HEK293T (cell line): ENCODE measurements at regions not wholly inside any gene's neighbourhood (a gene's known extent, or its start where the extent isn't known, plus 50 kb on each side); places are given as distances from the start of the nearest gene placed in this dataset.

Experiments
- CTCF ChIA-PET: fragments of 350-600 bp; formaldehyde crosslinking; extraction: SDS; loops from one replicate; lab custom pipeline; 2021; ENCODE audit warnings: antibody characterized with exemption, inconsistent platforms; lab: Yijun Ruan, JAX
- POLR2A ChIA-PET: fragments of 350-600 bp; formaldehyde crosslinking; extraction: SDS; loops from one replicate; lab custom pipeline; 2020; ENCODE audit warnings: antibody characterized with exemption, inconsistent platforms; lab: Yijun Ruan, JAX
- DNase-seq: peaks from one replicate; pipeline ENCODE4 v3.0.0; 2012; ENCODE audit warnings: mixed read lengths; ENCODE audit errors: extremely low spot score
- ARNT ChIP-seq: fragments of 450-650 bp; IDR thresholded peaks from 2 replicates; pipeline ENCODE4 v1.6.1; 2017; ENCODE audit warnings: mild to moderate bottlenecking
- BHLHE40 ChIP-seq: fragments of 450-650 bp; IDR thresholded peaks from 2 replicates; pipeline ENCODE4 v1.6.1; 2016; ENCODE audit warnings: mild to moderate bottlenecking, moderate library complexity, borderline replicate concordance
- CTBP1 ChIP-seq: fragments of 450-650 bp; IDR thresholded peaks from 2 replicates; pipeline ENCODE4 v1.6.1; 2016; ENCODE audit warnings: borderline replicate concordance
- ELF4 ChIP-seq: fragments of 450-650 bp; IDR thresholded peaks from 2 replicates; pipeline ENCODE4 v1.6.1; 2017; ENCODE audit warnings: antibody characterized with exemption
- FOXA1 ChIP-seq: fragments of 450-650 bp; IDR thresholded peaks from 2 replicates; pipeline ENCODE4 v1.6.1; 2016; ENCODE audit warnings: mild to moderate bottlenecking
- FOXK2 ChIP-seq: fragments of 450-650 bp; IDR thresholded peaks from 2 replicates; pipeline ENCODE4 v1.6.1; 2016; ENCODE audit warnings: mild to moderate bottlenecking
- FOXM1 ChIP-seq: fragments of 450-650 bp; IDR thresholded peaks from 2 replicates; pipeline ENCODE4 v1.6.1; 2017; ENCODE audit warnings: mild to moderate bottlenecking, borderline replicate concordance
- HDGF ChIP-seq: fragments of 450-650 bp; IDR thresholded peaks from 2 replicates; pipeline ENCODE4 v1.6.1; 2017; ENCODE audit warnings: antibody characterized with exemption, borderline replicate concordance
- L3MBTL2 ChIP-seq: fragments of 450-650 bp; conservative IDR thresholded peaks from 2 replicates; pipeline ENCODE4 v1.6.1; 2016; ENCODE audit warnings: mild to moderate bottlenecking
- LEF1 ChIP-seq: fragments of 450-650 bp; IDR thresholded peaks from 2 replicates; pipeline ENCODE4 v1.6.1; 2017; ENCODE audit warnings: mild to moderate bottlenecking, borderline replicate concordance
- NFRKB ChIP-seq: fragments of 450-650 bp; IDR thresholded peaks from 2 replicates; pipeline ENCODE4 v1.6.1; 2016; ENCODE audit warnings: mild to moderate bottlenecking, moderate library complexity
- SP1 ChIP-seq: fragments of 450-650 bp; IDR thresholded peaks from 2 replicates; pipeline ENCODE4 v1.6.1; 2017
- SUZ12 ChIP-seq: fragments of 450-650 bp; IDR thresholded peaks from 2 replicates; pipeline ENCODE4 v1.6.1; 2016; ENCODE audit warnings: mild to moderate bottlenecking
- TARDBP ChIP-seq: fragments of 450-650 bp; IDR thresholded peaks from 2 replicates; pipeline ENCODE4 v1.6.1; 2016
- ZNF384 ChIP-seq: fragments of 450-650 bp; IDR thresholded peaks from 2 replicates; pipeline ENCODE4 v1.6.1; 2016
- TF ChIP-seq, protein P1 (sequence below): fragments of 450-650 bp; IDR thresholded peaks from 2 replicates; pipeline ENCODE4 v1.6.1; 2016

DNA sequence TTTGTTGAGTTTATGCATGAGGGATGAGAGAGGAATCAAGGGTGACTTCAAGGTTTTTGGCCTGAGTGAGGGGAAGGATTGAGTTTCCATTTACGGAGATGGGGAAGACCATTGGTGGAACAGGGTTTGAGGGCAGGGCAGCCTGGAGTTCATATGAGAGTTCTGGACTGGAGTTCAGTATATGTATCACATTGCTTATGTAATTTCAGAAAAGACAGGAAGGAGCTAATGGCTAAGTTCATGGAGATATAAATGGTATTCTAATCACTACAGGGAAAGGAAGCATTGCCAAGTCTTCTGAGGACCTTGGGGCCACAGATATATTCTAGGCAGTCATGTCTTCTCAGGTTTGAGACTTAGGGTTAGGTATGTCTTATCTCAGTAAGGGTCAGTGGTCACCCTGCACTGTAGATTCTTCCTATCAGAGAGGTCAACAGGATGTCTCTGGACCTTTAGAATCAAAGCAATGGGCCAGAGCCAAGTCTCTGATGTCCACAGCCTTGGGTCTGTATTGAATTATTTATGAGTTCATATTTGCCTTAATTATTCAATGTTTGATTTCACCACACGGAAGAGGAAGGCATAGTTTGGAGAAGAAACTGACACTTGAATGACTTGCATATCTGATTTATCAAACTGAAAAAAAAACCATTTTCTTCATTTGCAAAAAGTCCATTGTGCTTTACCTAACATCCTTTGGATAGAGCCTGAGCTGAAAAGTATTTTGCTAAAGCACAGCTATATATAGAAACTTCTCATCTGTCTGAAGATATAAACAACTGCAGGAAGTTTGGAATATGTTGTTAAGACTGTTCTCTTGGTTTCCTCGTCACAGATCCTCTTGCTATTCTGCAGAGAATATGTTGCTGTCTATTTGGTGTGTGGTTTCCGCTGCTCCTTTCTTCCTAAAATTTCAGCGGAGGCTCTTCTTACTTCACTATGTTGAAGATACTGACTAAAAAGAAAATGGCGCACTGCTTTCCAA is 139.5 kb downstream of the PDGFRA start:
- DNase-seq = no peak
- ChIA-PET CTCF (interaction anchor here (0.8 kb wide), 1 partner anchor 22 kb away, joined by 6 read pairs; no protein-coding TSS in a partner anchor), POLR2A (no interaction called here)
- no peak for TF ChIP-seq ARNT
- TF ChIP-seq FOXK2 = no peak
- no peak for TF ChIP-seq L3MBTL2
- no peak for TF ChIP-seq SP1
- no peak for TF ChIP-seq NFRKB
- TF ChIP-seq CTBP1 = no peak
- no peak for TF ChIP-seq SUZ12
- TF ChIP-seq, protein P1, sequence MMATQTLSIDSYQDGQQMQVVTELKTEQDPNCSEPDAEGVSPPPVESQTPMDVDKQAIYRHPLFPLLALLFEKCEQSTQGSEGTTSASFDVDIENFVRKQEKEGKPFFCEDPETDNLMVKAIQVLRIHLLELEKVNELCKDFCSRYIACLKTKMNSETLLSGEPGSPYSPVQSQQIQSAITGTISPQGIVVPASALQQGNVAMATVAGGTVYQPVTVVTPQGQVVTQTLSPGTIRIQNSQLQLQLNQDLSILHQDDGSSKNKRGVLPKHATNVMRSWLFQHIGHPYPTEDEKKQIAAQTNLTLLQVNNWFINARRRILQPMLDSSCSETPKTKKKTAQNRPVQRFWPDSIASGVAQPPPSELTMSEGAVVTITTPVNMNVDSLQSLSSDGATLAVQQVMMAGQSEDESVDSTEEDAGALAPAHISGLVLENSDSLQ = no peak
- no peak for TF ChIP-seq LEF1

DNA sequence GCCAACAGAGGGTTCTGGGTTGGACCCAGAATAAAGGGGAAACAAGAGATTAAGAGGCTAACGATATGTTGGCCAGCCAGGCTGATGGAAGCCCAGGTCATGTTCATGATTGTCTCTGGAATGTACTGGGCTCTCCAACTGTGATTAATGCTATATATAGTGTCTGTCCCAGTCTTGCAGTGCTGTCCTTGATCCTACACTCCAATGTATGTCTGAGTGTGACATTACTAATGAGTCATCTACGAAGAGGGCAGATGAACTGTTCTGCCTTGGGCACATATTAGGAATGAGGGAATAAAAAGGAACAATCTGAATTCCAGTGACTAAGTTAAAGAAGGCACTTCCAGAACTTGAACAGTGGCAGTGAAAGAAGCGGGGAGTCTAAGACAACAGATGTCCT is 142.1 kb downstream of the PDGFRA start:
- no peak for DNase-seq
- ChIA-PET CTCF (no interaction called here), POLR2A (no interaction called here)
- TF ChIP-seq NFRKB (no peak), SUZ12 (no peak), FOXA1 (no peak), ZNF384 (no peak), FOXM1 (no peak)

DNA sequence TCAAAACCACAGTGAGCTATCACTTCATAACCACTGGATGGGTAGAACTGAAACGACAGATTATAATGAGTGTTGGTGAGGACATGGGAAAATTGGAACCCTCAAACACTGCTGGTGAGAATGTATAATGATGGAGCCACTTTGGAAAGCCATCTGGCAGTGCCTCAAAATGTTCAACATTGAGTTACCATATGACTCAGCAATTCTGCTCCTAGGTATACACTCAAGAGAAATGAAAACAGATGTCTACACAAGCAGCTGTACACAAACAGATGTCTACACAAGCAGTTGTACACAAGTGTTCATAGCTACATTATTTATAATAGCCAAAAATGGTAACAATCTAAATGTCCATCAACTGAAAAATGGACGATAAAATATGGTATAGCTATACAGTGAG is 143.9 kb downstream of the PDGFRA start:
- no peak for TF ChIP-seq ZNF384
- CTCF ChIA-PET = no interaction called here
- POLR2A ChIA-PET = no interaction called here
- DNase-seq = no peak

DNA sequence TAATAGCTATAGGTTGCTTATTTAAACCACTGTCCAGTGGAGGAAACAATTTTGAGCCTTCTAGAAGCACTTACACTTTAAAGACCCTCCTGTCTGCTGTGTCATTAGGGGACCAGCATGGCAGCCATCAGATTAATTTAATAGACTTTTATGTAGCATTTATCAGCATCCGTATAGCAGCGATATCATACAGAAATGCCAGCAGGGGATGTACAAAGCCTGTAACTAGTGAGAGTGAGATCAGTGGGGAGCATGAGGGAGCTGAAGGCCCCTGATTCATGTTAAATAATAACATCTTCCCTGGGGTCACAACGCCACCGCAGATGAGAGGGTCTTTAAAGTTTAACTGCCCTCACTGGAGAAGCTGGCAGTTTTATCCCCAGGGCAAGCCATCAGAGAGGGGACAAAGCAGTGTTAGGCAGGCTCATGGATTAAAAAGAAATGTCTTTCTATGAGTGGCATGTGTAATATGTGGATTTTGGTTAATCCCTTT is 144.7 kb downstream of the PDGFRA start:
- ChIA-PET CTCF (no interaction called here), POLR2A (no interaction called here)
- no peak for TF ChIP-seq SP1
- no peak for DNase-seq

DNA sequence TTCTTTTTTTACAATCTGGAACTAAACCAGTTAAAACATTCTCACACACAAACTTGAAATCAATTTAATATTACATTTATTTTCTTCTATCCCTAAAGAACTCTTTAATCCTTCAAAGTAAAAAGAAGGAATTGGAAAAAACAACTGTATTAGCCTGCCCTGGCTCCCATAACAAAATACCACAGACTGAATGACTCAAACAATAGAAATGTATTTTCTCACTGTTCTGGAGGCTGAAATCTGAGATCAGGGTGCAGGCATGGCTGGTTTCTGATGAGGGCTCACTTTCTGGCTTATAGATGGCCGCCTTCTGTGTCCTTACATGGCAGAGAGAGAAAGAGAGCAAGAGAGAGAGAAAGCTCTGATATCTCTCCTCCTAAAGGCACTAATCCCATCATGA is 149.4 kb downstream of the PDGFRA start:
- no peak for DNase-seq
- POLR2A ChIA-PET = no interaction called here
- no peak for TF ChIP-seq CTBP1
- TF ChIP-seq NFRKB = no peak
- no peak for TF ChIP-seq ARNT
- no peak for TF ChIP-seq TARDBP
- TF ChIP-seq FOXA1 = no peak
- no peak for TF ChIP-seq HDGF
- TF ChIP-seq, protein P1 = no peak
- TF ChIP-seq LEF1 = no peak
- no peak for TF ChIP-seq BHLHE40
- CTCF ChIA-PET = no interaction called here

DNA sequence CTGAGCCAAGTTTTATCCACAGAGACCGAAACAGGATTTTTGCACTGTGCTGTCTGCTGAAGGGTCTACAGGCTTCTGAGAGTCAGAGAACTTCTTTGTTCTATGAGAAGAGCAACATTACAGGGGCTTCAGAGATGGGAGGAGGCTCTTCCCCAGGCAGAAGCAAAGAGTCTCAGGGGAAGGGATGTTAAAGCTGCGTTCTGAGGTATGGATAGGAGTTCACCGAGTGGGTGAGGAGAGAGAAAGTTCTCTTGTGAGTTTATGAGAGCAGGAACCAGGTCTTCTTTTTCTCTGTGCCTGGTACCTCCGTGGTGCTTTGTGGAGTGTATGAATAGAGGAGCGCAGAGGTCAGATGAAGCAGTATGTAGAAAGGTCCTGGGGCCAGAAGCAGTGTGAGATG is 155.1 kb downstream of the PDGFRA start:
- POLR2A ChIA-PET = no interaction called here
- CTCF ChIA-PET = no interaction called here
- TF ChIP-seq FOXA1 (no peak), ARNT (no peak), FOXK2 (no peak), ZNF384 (no peak), SUZ12 (no peak), HDGF (no peak), NFRKB (no peak), ELF4 (no peak), CTBP1 (no peak), L3MBTL2 (no peak)
- TF ChIP-seq, protein P1 = no peak

DNA sequence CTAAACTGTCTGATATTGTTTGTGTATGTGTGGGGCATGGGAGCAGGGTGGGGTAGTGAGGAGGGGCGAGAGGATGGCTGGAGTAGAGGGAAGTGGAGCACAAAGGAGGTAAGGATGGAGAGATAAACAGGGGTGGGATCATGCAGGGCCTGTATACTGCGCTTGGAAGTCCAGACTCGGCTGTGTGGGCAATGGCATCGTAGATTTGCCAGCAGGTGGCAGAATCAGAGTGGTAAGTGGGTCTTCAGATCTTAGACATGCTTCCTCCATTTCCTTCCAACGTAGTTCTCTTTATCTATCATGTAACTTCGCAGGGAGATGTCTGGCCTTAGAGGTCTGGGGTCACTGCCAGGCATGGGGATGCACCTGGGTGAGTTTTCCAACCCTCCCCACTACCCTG is 155.5 kb downstream of the PDGFRA start:
- TF ChIP-seq FOXM1 (no peak), HDGF (no peak), CTBP1 (no peak), ELF4 (no peak), LEF1 (no peak), BHLHE40 (no peak), FOXK2 (no peak), FOXA1 (no peak), SP1 (no peak), ZNF384 (no peak)
- DNase-seq = no peak
- CTCF ChIA-PET = no interaction called here
- POLR2A ChIA-PET = no interaction called here

More for the DNA sequence above, 155.1 kb downstream of the PDGFRA start:
- no peak for DNase-seq
